Gastroesophageal sphincter (tissue), 4 donors: ENCODE measurements at regions not wholly inside any gene's neighbourhood (a gene's known extent, or its start where the extent isn't known, plus 50 kb on each side); places are given as distances from the start of the nearest gene placed in this dataset.

Source experiments
- ATAC-seq: fragments of 150-250 bp; one replicate; pipeline ENCODE4 v1.9.1; 2016; ENCODE audit warnings: mild to moderate bottlenecking, moderate library complexity
- H3K27ac ChIP-seq, 4 donors: fragments of 200-600 bp; sonication (generic) in 3 of 4; 1 replicate in 3 of 4; 2 replicates in 1 of 4; pipeline ENCODE4 v1.5.1; 2016 to 2019
- H3K27me3 ChIP-seq: fragments of 200-600 bp; sonication (generic); one replicate; pipeline ENCODE4 v1.5.1; 2019
- H3K36me3 ChIP-seq, 2 donors: fragments of 200-600 bp; sonication (generic); one replicate each; pipeline ENCODE4 v1.5.1; 2019; ENCODE audit warnings: control low read depth in 1 of 2
- H3K4me1 ChIP-seq, 3 donors: fragments of 200-600 bp; sonication (generic); 1 replicate in 2 of 3; 2 replicates in 1 of 3; pipeline ENCODE4 v1.5.1; 2016 to 2019; ENCODE audit warnings: control low read depth in 2 of 3
- H3K4me3 ChIP-seq, 2 donors: fragments of 200-600 bp; sonication (generic); one replicate each; pipeline ENCODE4 v1.5.1; 2019; ENCODE audit warnings: mild to moderate bottlenecking in 1 of 2, moderate library complexity in 1 of 2
- H3K9me3 ChIP-seq, 3 donors: fragments of 200-600 bp; sonication (generic); one replicate each; pipeline ENCODE4 v1.5.1; 2017 to 2019; ENCODE audit warnings: control low read depth in 2 of 3
- EP300 ChIP-seq: sonication (generic); formaldehyde crosslinking; IDR thresholded peaks from one replicate; pipeline ENCODE4 v1.6.1; 2017; ENCODE audit warnings: antibody characterized with exemption, mild to moderate bottlenecking
- POLR2A ChIP-seq, 2 donors: fragments of 450-650 bp; IDR thresholded peaks; one replicate each; pipeline ENCODE4 v1.6.1; 2017; ENCODE audit warnings: antibody characterized with exemption in 2 of 2, mild to moderate bottlenecking in 2 of 2, moderate library complexity in 1 of 2
- POLR2AphosphoS5 ChIP-seq: sonication (generic); formaldehyde crosslinking; IDR thresholded peaks from one replicate; pipeline ENCODE4 v1.6.1; 2017; ENCODE audit warnings: antibody characterized with exemption
- WGBS, 2 donors: methylation state at CpG; one replicate each; pipeline ENCODE4 v1.1.5; 2018; ENCODE audit warnings: low coverage in 1 of 2; 5-methylcytosine and 5-hydroxymethylcytosine counted together
- TF ChIP-seq, protein P1 (sequence below), 4 experiments: fragments of 200-600 bp in 2 of 4; fragments of 450-650 bp in 2 of 4; sonication (generic) in 1 of 4; IDR thresholded peaks; one replicate each; pipeline ENCODE4 v1.5.1; 2017 to 2019; ENCODE audit warnings: antibody characterized with exemption in 4 of 4, mild to moderate bottlenecking in 2 of 4, moderate library complexity in 2 of 4

DNA sequence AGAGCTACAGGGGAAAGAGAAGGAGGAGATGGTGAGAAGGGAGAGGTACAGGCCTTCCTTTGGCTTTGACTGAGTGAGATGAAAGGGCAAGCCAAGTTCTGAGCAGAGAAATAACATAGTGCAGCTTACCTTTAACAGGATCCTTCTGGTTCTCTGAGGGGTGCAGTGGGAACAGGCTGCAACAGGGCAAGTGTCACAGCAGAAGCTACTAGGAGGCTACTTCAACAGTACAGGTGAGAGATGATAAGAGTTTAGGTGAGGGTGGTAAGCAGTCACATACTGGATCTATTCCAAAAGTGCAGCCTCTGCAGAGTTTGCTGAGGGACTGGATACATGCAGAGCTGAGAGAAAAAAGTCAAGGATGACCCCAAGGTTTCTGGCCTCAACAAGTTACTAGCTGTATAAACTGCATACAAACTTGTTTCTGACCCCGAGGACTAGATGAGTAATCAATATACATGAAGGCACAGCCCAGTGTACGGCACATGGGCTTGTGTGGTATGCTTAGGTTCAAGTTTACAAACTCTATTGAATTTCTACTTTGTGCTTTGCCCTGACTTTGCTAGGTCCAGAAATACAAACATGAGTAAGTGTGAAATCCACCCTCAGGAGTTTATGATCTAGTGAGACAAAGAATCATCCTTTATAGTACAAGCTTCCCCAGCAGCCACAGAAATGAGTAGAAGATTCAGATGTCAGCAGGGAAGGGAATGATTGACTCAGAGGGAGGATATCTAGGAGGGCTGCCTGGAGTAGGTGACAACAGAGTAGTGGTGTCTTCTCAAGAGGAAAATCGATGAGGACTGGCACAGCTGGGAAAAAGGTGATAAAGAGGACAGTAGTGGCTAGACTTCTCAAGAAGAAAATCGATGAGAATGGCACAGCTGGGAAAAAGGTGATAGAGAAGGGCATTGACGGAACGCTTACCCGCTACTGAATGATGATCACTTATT lies 78.2 kb upstream of the TJP1 start:
- no peak for ATAC-seq
- Histone ChIP-seq H3K4me3 (no peak overlapping the region), H3K27me3 (no peaks in the 10 kb centered on the region), H3K36me3 (no peaks in the 10 kb centered on the region), H3K4me1 (no peaks in the 10 kb centered on the region), H3K9me3 (peaks cover 0 to 11% (median 0%) of the 10 kb centered on the region in 3 donors), H3K27ac (no peak overlapping the region)
- WGBS, 2 donors: 89 to 90% methylated on average over 7 of the region's 7 CpGs
- TF ChIP-seq EP300: no peak
- no peak for TF ChIP-seq POLR2A (IDR thresholded peaks at IDR 0.05)
- TF ChIP-seq POLR2AphosphoS5: no peak
- TF ChIP-seq, protein P1, sequence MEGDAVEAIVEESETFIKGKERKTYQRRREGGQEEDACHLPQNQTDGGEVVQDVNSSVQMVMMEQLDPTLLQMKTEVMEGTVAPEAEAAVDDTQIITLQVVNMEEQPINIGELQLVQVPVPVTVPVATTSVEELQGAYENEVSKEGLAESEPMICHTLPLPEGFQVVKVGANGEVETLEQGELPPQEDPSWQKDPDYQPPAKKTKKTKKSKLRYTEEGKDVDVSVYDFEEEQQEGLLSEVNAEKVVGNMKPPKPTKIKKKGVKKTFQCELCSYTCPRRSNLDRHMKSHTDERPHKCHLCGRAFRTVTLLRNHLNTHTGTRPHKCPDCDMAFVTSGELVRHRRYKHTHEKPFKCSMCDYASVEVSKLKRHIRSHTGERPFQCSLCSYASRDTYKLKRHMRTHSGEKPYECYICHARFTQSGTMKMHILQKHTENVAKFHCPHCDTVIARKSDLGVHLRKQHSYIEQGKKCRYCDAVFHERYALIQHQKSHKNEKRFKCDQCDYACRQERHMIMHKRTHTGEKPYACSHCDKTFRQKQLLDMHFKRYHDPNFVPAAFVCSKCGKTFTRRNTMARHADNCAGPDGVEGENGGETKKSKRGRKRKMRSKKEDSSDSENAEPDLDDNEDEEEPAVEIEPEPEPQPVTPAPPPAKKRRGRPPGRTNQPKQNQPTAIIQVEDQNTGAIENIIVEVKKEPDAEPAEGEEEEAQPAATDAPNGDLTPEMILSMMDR (IDR thresholded peaks at IDR 0.05): no peak

DNA sequence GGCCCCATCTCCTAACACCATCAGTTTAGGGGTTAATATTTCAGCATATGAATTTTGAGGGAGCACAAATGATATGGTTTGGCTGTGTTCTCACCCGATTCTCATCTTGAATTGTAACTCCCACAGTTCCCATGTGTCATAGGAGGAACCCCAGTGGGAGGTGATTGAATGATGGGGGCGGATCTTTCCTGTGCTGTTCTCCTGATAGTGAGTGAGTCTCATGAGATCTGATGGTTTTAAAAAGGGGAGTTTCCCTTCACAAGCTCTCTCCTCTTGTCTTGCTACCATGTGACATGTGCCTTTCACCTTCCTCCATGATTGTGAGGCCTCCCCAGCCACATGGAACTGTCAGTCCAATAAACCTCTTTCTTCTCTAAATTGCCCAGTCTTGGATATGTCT lies 73.8 kb upstream of the TJP1 start:
- TF ChIP-seq EP300 (no peak), POLR2A (IDR thresholded peaks at IDR 0.05) (no peak), POLR2AphosphoS5 (no peak)
- TF ChIP-seq, protein P1 (IDR thresholded peaks at IDR 0.05): no peak
- Histone ChIP-seq H3K27ac (no peak overlapping the region), H3K27me3 (no peaks in the 10 kb centered on the region), H3K4me3 (no peak overlapping the region), H3K4me1 (no peaks in the 10 kb centered on the region), H3K9me3 (peaks cover 0 to 11% (median 0%) of the 10 kb centered on the region in 3 donors), H3K36me3 (no peaks in the 10 kb centered on the region)
- no peak for ATAC-seq
- 90 to 92% methylated on average over 2 of the region's 2 CpGs for WGBS, 2 donors

DNA sequence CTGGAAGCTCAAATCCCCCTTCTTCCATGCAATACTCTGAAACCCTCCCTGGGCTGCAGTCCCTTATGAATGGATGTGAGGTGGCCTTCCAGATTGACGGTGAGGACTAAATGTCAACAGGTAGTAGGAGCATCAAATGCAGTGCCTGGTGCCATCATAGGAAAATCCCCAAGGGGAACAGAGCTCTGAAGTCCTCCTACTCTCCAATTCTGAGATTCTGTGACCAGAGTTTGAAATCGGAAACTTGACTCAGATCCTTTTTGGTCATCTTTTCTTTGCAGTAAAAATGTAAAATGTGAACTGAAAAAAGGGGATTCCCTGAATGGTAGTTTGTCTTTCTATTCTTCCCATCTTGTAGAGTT lies 68.8 kb upstream of the TJP1 start:
- H3K36me3 ChIP-seq: no peaks in the 10 kb centered on the region
- H3K4me3 ChIP-seq: no peak overlapping the region
- H3K27ac ChIP-seq: no peak overlapping the region
- H3K9me3 ChIP-seq: no peaks in the 10 kb centered on the region
- TF ChIP-seq EP300 (no peak), POLR2A (IDR thresholded peaks at IDR 0.05) (no peak), POLR2AphosphoS5 (no peak)
- TF ChIP-seq, protein P1 (IDR thresholded peaks at IDR 0.05): no peak
- ATAC-seq: no peak
- no peaks in the 10 kb centered on the region for H3K4me1 ChIP-seq
- no peaks in the 10 kb centered on the region for H3K27me3 ChIP-seq
- WGBS, 2 donors: 93 to 100% methylated on average over 1 to 2 of the region's 2 CpGs

DNA sequence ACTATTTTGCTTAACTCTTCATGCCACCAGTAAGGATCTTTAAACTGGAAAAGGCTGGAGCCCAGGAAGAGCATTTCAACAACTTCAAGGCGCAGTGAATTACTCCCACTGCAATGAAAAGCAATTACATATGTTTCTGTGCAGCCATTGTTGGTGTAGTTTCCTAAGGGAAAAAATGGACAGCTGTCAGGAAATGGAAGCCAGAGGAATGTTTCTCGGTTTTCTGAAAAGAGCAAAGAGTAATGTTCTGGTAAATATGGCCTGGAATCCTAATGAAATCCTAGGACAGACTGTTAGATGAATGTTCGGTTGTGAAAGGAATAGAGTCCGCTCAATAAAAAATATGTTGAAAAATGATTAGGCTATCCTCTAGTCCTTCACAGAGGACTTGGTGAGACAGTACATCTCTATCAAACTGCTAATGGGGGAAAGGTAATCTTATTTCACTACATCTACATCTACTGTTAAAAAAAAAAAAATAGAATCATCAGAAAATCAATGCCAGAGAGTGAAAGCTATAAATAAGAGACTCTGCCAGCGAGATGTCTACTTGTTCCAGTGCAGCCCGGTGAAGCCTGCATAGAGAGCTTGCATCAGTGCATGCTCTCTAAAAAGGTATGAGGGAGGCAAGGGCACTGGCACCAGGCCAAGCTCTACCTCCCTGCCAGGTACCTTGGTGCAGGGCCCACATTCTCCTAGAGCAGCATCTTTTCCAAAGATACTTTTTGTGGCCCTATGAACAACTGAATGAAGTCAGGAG lies 68.2 kb upstream of the TJP1 start:
- Histone ChIP-seq H3K4me1 (no peaks in the 10 kb centered on the region), H3K4me3 (no peak overlapping the region), H3K27me3 (no peaks in the 10 kb centered on the region), H3K9me3 (no peaks in the 10 kb centered on the region), H3K36me3 (no peaks in the 10 kb centered on the region), H3K27ac (no peak overlapping the region)
- ATAC-seq: no peak
- 72 to 80% methylated on average over 5 to 6 of the region's 6 CpGs for WGBS, 2 donors
- TF ChIP-seq POLR2AphosphoS5: no peak
- no peak for TF ChIP-seq POLR2A (IDR thresholded peaks at IDR 0.05)
- no peak for TF ChIP-seq EP300
- TF ChIP-seq, protein P1 (IDR thresholded peaks at IDR 0.05): no peak
